DND-41 (cell line): ENCODE measurements at regions not wholly inside any gene's neighbourhood (a gene's known extent, or its start where the extent isn't known, plus 50 kb on each side); places are given as distances from the start of the nearest gene placed in this dataset.

Source experiments
- ATAC-seq: fragments of 200-7000 bp; cut with Tn5 transposase; 3 replicates; pipeline ENCODE4 v1.9.1; 2021; ENCODE audit warnings: low read depth; ENCODE audit not compliant: insufficient read depth
- DNase-seq: peaks from one replicate; pipeline ENCODE4 v3.0.0-alpha.2; 2020
- H2AFZ ChIP-seq: 2 replicates; pipeline ENCODE4 v1.6.0; 2012; ENCODE audit warnings: low read depth, low read length
- H3K27ac ChIP-seq: 2 replicates; pipeline ENCODE4 v1.5.1; 2012; ENCODE audit warnings: low read length, inconsistent platforms
- H3K27me3 ChIP-seq: fragments of 200-600 bp; sonication (generic); 2 replicates; pipeline ENCODE4 v1.6.0; 2012; ENCODE audit warnings: low read length, mild to moderate bottlenecking, inconsistent platforms; ENCODE audit not compliant: insufficient read depth, poor library complexity
- H3K36me3 ChIP-seq: 2 replicates; pipeline ENCODE4 v1.5.1; 2012; ENCODE audit warnings: low read length, inconsistent platforms; ENCODE audit not compliant: insufficient read depth
- H3K4me1 ChIP-seq: 2 replicates; pipeline ENCODE4 v1.5.1; 2012; ENCODE audit warnings: mild to moderate bottlenecking, low read length; ENCODE audit not compliant: insufficient read depth
- H3K4me2 ChIP-seq: 2 replicates; pipeline ENCODE4 v1.6.0; 2012; ENCODE audit warnings: mild to moderate bottlenecking, moderate library complexity, low read length, inconsistent platforms; ENCODE audit not compliant: insufficient read depth
- H3K4me3 ChIP-seq, 2 experiments: fragments of 200-600 bp in 1 of 2; shearing (Covaris generic) in 1 of 2; 2 replicates each; pipeline ENCODE4 v1.5.1; 2012 to 2016; ENCODE audit warnings: inconsistent platforms in 2 of 2, low read length in 2 of 2, mild to moderate bottlenecking in 2 of 2, low read depth in 1 of 2, moderate library complexity in 1 of 2
- H3K79me2 ChIP-seq: 2 replicates; pipeline ENCODE4 v1.6.0; 2012; ENCODE audit warnings: low read length, inconsistent platforms; ENCODE audit not compliant: insufficient read depth
- H3K9ac ChIP-seq: 2 replicates; pipeline ENCODE4 v1.6.0; 2012; ENCODE audit warnings: low read depth, mild to moderate bottlenecking, inconsistent platforms, low read length, moderate library complexity
- H3K9me3 ChIP-seq: 2 replicates; pipeline ENCODE4 v1.5.1; 2012; ENCODE audit warnings: low read length, moderate library complexity, mild to moderate bottlenecking, inconsistent platforms; ENCODE audit not compliant: insufficient read depth, severe bottlenecking
- H4K20me1 ChIP-seq: 2 replicates; pipeline ENCODE4 v1.6.0; 2012; ENCODE audit warnings: low read length; ENCODE audit not compliant: insufficient read depth
- CTCF ChIP-seq: IDR thresholded peaks from 2 replicates; pipeline ENCODE4 v1.5.1; 2012; ENCODE audit warnings: borderline replicate concordance, low read length, moderate library complexity, mild to moderate bottlenecking; ENCODE audit not compliant: poor library complexity, severe bottlenecking; ENCODE audit errors: extremely low read depth
- EZH2 ChIP-seq: IDR thresholded peaks from 3 replicates; pipeline ENCODE4 v1.6.1; 2012; ENCODE audit warnings: borderline replicate concordance, low read depth, mild to moderate bottlenecking, moderate library complexity, low read length, inconsistent platforms; ENCODE audit not compliant: severe bottlenecking

GRCh38 chr11:112555491-112556364, 295.1 kb upstream of the PLET1 start:
- Histone ChIP-seq H3K36me3 (no peaks in the 10 kb centered on the region), H3K4me1 (no peaks in the 10 kb centered on the region), H3K9me3 (no peaks in the 10 kb centered on the region), H3K9ac (no peak overlapping the region), H4K20me1 (no peaks in the 10 kb centered on the region), H3K4me3 (no peak overlapping the region), H3K27me3 (no peaks in the 10 kb centered on the region), H3K27ac (no peak overlapping the region), H3K4me2 (no peak overlapping the region), H3K79me2 (no peaks in the 10 kb centered on the region), H2AFZ (peak overlapping the region; percentile 56; the same call in 1 of the 2 replicates)
- peak; percentile 97 for ATAC-seq
- peak; percentile 77 for DNase-seq
- TF ChIP-seq CTCF: peak; percentile 85
- no peak for TF ChIP-seq EZH2

- DNase-seq: no peak
- no peak for ATAC-seq
Observed at GRCh38 chr11:112558691-112559090, 298.0 kb upstream of the PLET1 start.

GRCh38 chr11:112563808-112564207, 303.1 kb upstream of the PLET1 start:
- Histone ChIP-seq H3K4me1 (no peaks in the 10 kb centered on the region), H3K9me3 (no peaks in the 10 kb centered on the region), H3K36me3 (no peaks in the 10 kb centered on the region), H3K79me2 (no peaks in the 10 kb centered on the region), H3K27me3 (no peaks in the 10 kb centered on the region), H3K27ac (no peak overlapping the region), H3K4me2 (no peak overlapping the region), H4K20me1 (no peaks in the 10 kb centered on the region), H3K4me3 (no peak overlapping the region), H2AFZ (no peak overlapping the region), H3K9ac (no peak overlapping the region)
- ATAC-seq (no peak), DNase-seq (no peak)
- no peak for TF ChIP-seq EZH2
- no peak for TF ChIP-seq CTCF

More at GRCh38 chr11:112558691-112559090, 298.0 kb upstream of the PLET1 start:
- H3K4me1 ChIP-seq: no peaks in the 10 kb centered on the region
- H3K9me3 ChIP-seq: no peaks in the 10 kb centered on the region
- no peaks in the 10 kb centered on the region for H3K27me3 ChIP-seq
- no peaks in the 10 kb centered on the region for H3K79me2 ChIP-seq
- H3K4me2 ChIP-seq: no peak overlapping the region
- no peak overlapping the region for H3K9ac ChIP-seq
- H3K4me3 ChIP-seq: no peak overlapping the region
- TF ChIP-seq EZH2 (no peak), CTCF (no peak)
- no peaks in the 10 kb centered on the region for H4K20me1 ChIP-seq
- no peak overlapping the region for H3K27ac ChIP-seq
- H3K36me3 ChIP-seq: no peaks in the 10 kb centered on the region
- H2AFZ ChIP-seq: no peak overlapping the region
